ENCODE measurements at regions not wholly inside any gene's neighbourhood (a gene's known extent, or its start where the extent isn't known, plus 50 kb on each side); places are given as distances from the start of the nearest gene placed in this dataset.

GRCh38 chr7:67375427-67375826, 378.8 kb downstream of the TYW1 start:
- TF ChIP-seq CTCF (IDR thresholded peaks at IDR 0.05; ENCODE audit: insufficient read depth, low read depth, low read length) (no peak), EZH2 (IDR thresholded peaks at IDR 0.05; ENCODE audit: insufficient read depth, low read length) (no peak)

Data from astrocyte (in vitro differentiated cells and primary cell).